Neural cell (in vitro differentiated cells): ENCODE measurements at regions not wholly inside any gene's neighbourhood (a gene's known extent, or its start where the extent isn't known, plus 50 kb on each side); places are given as distances from the start of the nearest gene placed in this dataset.

Experiments used
- H2AFZ ChIP-seq: fragments of 200-600, 300-800 bp; sonication (generic), shearing (Covaris generic); 2 replicates; pipeline ENCODE4 v1.6.0; 2014; ENCODE audit warnings: low read depth, mild to moderate bottlenecking, antibody characterized with exemption, low read length, moderate library complexity
- H3F3A ChIP-seq: fragments of 200-600 bp; shearing (Covaris generic); 2 replicates; pipeline ENCODE4 v1.6.1; 2016; ENCODE audit warnings: mild to moderate bottlenecking, moderate library complexity, mixed read lengths, antibody characterized with exemption, low read length; ENCODE audit not compliant: insufficient read depth, poor library complexity, severe bottlenecking
- H3K27ac ChIP-seq: fragments of 200-600, 300-800 bp; sonication (generic), shearing (Covaris generic); 2 replicates; pipeline ENCODE4 v1.5.1; 2014; ENCODE audit warnings: mild to moderate bottlenecking, low read length, moderate library complexity
- H3K27me3 ChIP-seq: fragments of 300-800, 200-600 bp; sonication (generic), shearing (Covaris generic); 2 replicates; pipeline ENCODE4 v1.6.0; 2014; ENCODE audit warnings: mild to moderate bottlenecking, low read depth, low read length, moderate library complexity; ENCODE audit not compliant: insufficient read depth
- H3K36me3 ChIP-seq: fragments of 300-800, 200-600 bp; sonication (generic), shearing (Covaris generic); 2 replicates; pipeline ENCODE4 v1.5.1; 2014; ENCODE audit warnings: mild to moderate bottlenecking, antibody characterized with exemption, low read length, moderate library complexity; ENCODE audit not compliant: insufficient read depth
- H3K4me2 ChIP-seq: fragments of 300-800, 200-600 bp; sonication (generic), shearing (Covaris generic); 2 replicates; pipeline ENCODE4 v1.6.0; 2014; ENCODE audit warnings: mild to moderate bottlenecking, low read length
- H3K4me3 ChIP-seq: fragments of 300-800, 200-600 bp; sonication (generic), shearing (Covaris generic); 2 replicates; pipeline ENCODE4 v1.5.1; 2014; ENCODE audit warnings: mild to moderate bottlenecking, low read length, moderate library complexity
- H3K79me2 ChIP-seq: fragments of 200-600 bp; shearing (Covaris generic); replicated peaks from 2 replicates; pipeline ENCODE4 v1.6.0; 2014; ENCODE audit warnings: mild to moderate bottlenecking, low read length, moderate library complexity; ENCODE audit not compliant: insufficient read depth
- H3K9ac ChIP-seq: fragments of 300-800, 200-600 bp; sonication (generic), shearing (Covaris generic); 2 replicates; pipeline ENCODE4 v1.6.1; 2016; ENCODE audit warnings: mild to moderate bottlenecking, low read length, mixed read lengths
- H3K9me2 ChIP-seq: fragments of 200-600 bp; shearing (Covaris generic); 2 replicates; pipeline ENCODE4 v1.6.1; 2016; ENCODE audit warnings: mild to moderate bottlenecking, low read length, mixed read lengths; ENCODE audit not compliant: insufficient read depth
- H3K9me3 ChIP-seq: fragments of 200-600, 300-800 bp; sonication (generic), shearing (Covaris generic); 2 replicates; pipeline ENCODE4 v1.6.1; 2016; ENCODE audit warnings: mild to moderate bottlenecking, mixed run types, low read length, moderate library complexity, mixed read lengths
- H4K20me1 ChIP-seq: fragments of 200-600 bp; shearing (Covaris generic); 2 replicates; pipeline ENCODE4 v1.6.1; 2016; ENCODE audit warnings: mild to moderate bottlenecking, mixed run types; ENCODE audit not compliant: insufficient read depth
- CTCF ChIP-seq: fragments of 450-650 bp; IDR thresholded peaks from 2 replicates; pipeline ENCODE4 v1.5.1; 2014; ENCODE audit warnings: antibody characterized with exemption, mild to moderate bottlenecking, moderate library complexity; ENCODE audit not compliant: poor library complexity, severe bottlenecking
- EP300 ChIP-seq: fragments of 450-650 bp; conservative IDR thresholded peaks from 2 replicates; pipeline ENCODE4 v1.6.1; 2014; ENCODE audit warnings: antibody characterized with exemption, mild to moderate bottlenecking, moderate library complexity; ENCODE audit not compliant: poor library complexity, severe bottlenecking
- EZH2 ChIP-seq: fragments of 200-600, 300-800 bp; shearing (Covaris generic), sonication (generic); IDR thresholded peaks from 2 replicates; pipeline ENCODE4 v1.6.1; 2014; ENCODE audit warnings: antibody characterized with exemption, low read length, borderline replicate concordance, mild to moderate bottlenecking; ENCODE audit not compliant: insufficient read depth, poor library complexity, severe bottlenecking
- MXI1 ChIP-seq: fragments of 450-650 bp; conservative IDR thresholded peaks from 2 replicates; pipeline ENCODE4 v1.6.1; 2014; ENCODE audit warnings: antibody characterized with exemption, mild to moderate bottlenecking; ENCODE audit not compliant: poor library complexity, severe bottlenecking
- POLR2AphosphoS5 ChIP-seq: IDR thresholded peaks from 2 replicates; pipeline ENCODE4 v1.6.1; 2012
- RAD21 ChIP-seq: fragments of 450-650 bp; conservative IDR thresholded peaks from 2 replicates; pipeline ENCODE4 v1.6.1; 2014; ENCODE audit warnings: antibody characterized with exemption, mild to moderate bottlenecking, moderate library complexity
- REST ChIP-seq: IDR thresholded peaks from 2 replicates; pipeline ENCODE4 v1.6.1; 2012; ENCODE audit warnings: borderline replicate concordance
- SMC3 ChIP-seq: fragments of 450-650 bp; conservative IDR thresholded peaks from 2 replicates; pipeline ENCODE4 v1.6.1; 2014; ENCODE audit warnings: antibody characterized with exemption, mild to moderate bottlenecking, moderate library complexity; ENCODE audit not compliant: poor library complexity
- TAF1 ChIP-seq: IDR thresholded peaks from 2 replicates; pipeline ENCODE4 v1.6.1; 2012; ENCODE audit warnings: low read depth

- TF ChIP-seq POLR2AphosphoS5 (no peak), RAD21 (no peak), TAF1 (no peak), EP300 (no peak), SMC3 (no peak), MXI1 (no peak), REST (no peak), CTCF (no peak), EZH2 (no peak)
- H4K20me1 ChIP-seq = no peaks in the 10 kb centered on the region
- peaks cover 3% of the 10 kb centered on the region for H3K9me3 ChIP-seq
Measured at GRCh38 chr6:9064156-9064555, 628.8 kb upstream of the SLC35B3 start.

GRCh38 chr6:9062596-9062995 is 627.3 kb upstream of the SLC35B3 start:
- Histone ChIP-seq H3K9ac (no peak overlapping the region), H3K79me2 (no peaks in the 10 kb centered on the region), H3K36me3 (no peaks in the 10 kb centered on the region), H3K9me2 (no peaks in the 10 kb centered on the region), H3K4me2 (no peak overlapping the region), H3K4me3 (no peak overlapping the region), H4K20me1 (no peaks in the 10 kb centered on the region), H3F3A (no peaks in the 10 kb centered on the region), H2AFZ (no peak overlapping the region), H3K9me3 (no peaks in the 10 kb centered on the region), H3K27me3 (no peaks in the 10 kb centered on the region), H3K27ac (no peak overlapping the region)
- TF ChIP-seq MXI1 (no peak), EP300 (no peak), CTCF (no peak), TAF1 (no peak), REST (no peak), SMC3 (no peak), EZH2 (no peak), POLR2AphosphoS5 (no peak), RAD21 (no peak)

More at GRCh38 chr6:9064156-9064555, 628.8 kb upstream of the SLC35B3 start:
- H3K36me3 ChIP-seq = no peaks in the 10 kb centered on the region
- no peak overlapping the region for H2AFZ ChIP-seq
- no peak overlapping the region for H3K9ac ChIP-seq
- H3F3A ChIP-seq = no peaks in the 10 kb centered on the region
- H3K27ac ChIP-seq = no peak overlapping the region
- H3K9me2 ChIP-seq = no peaks in the 10 kb centered on the region
- H3K79me2 ChIP-seq = no peaks in the 10 kb centered on the region
- H3K4me2 ChIP-seq = no peak overlapping the region
- H3K27me3 ChIP-seq = no peaks in the 10 kb centered on the region
- no peak overlapping the region for H3K4me3 ChIP-seq
